ENCODE measurements at regions not wholly inside any gene's neighbourhood (a gene's known extent, or its start where the extent isn't known, plus 50 kb on each side); places are given as distances from the start of the nearest gene placed in this dataset.

DNA sequence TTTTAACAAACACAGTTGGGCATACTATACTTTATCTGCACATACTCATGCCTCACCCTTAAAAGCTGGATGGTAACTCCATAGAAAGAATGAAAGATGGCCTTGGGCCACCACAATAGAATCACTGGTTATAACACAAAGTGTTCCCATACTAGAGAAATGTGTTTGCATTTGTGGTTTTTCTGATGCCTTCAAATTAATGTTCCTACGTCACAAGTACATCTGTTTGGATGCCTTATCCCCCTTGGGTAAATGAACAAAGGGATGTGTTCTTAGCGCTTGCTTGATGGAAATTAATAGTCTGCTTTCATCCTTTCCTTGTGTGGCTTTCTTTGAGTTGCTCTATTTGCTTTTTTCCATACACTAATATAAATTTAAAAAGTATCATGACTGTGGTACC lies 291.1 kb upstream of the PDE4D start:
- TF ChIP-seq, protein P1, sequence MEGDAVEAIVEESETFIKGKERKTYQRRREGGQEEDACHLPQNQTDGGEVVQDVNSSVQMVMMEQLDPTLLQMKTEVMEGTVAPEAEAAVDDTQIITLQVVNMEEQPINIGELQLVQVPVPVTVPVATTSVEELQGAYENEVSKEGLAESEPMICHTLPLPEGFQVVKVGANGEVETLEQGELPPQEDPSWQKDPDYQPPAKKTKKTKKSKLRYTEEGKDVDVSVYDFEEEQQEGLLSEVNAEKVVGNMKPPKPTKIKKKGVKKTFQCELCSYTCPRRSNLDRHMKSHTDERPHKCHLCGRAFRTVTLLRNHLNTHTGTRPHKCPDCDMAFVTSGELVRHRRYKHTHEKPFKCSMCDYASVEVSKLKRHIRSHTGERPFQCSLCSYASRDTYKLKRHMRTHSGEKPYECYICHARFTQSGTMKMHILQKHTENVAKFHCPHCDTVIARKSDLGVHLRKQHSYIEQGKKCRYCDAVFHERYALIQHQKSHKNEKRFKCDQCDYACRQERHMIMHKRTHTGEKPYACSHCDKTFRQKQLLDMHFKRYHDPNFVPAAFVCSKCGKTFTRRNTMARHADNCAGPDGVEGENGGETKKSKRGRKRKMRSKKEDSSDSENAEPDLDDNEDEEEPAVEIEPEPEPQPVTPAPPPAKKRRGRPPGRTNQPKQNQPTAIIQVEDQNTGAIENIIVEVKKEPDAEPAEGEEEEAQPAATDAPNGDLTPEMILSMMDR (conservative IDR thresholded peaks at IDR 0.05 in 1 of 2, IDR thresholded peaks at IDR 0.05 in 1 of 2; ENCODE audit: low read depth in 1 of 2, low read length in 2 of 2), result no peak
- no peak for TF ChIP-seq EZH2 (IDR thresholded peaks at IDR 0.05; ENCODE audit: low read length, missing control alignments)
- Histone ChIP-seq H3K4me1 (ENCODE audit: control insufficient read depth, extremely low read depth, insufficient read depth, low read length) (no peaks in the 10 kb centered on the region), H3K27ac (ENCODE audit: insufficient read depth, low read length) (no peak overlapping the region), H3K9me3 (ENCODE audit: control insufficient read depth, insufficient read depth, low read depth, low read length) (no peaks in the 10 kb centered on the region), H3K9ac (ENCODE audit: insufficient read depth, low read length) (no peak overlapping the region), H3K36me3 (ENCODE audit: control insufficient read depth, insufficient read depth, low read length) (no peaks in the 10 kb centered on the region), H3K4me2 (ENCODE audit: extremely low read depth, insufficient read depth, low read length) (no peak overlapping the region), H2AFZ (ENCODE audit: low read length) (no peak overlapping the region), H3K4me3 (replicated peaks in 1 of 4; ENCODE audit: control extremely low read depth in 1 of 4, insufficient read depth in 1 of 4, low read depth in 3 of 4, low read length in 4 of 4) (no peak overlapping the region), H3K27me3 (ENCODE audit: control insufficient read depth, insufficient read depth, low read length) (no peaks in the 10 kb centered on the region), H4K20me1 (ENCODE audit: control insufficient read depth, extremely low read depth, insufficient read depth, low read length) (no peaks in the 10 kb centered on the region), H3K79me2 (ENCODE audit: control insufficient read depth, insufficient read depth, low read length) (no peaks in the 10 kb centered on the region)
- DNase-seq (ENCODE audit: low read depth in 2 of 2), result peak; percentile 5 to 63

DNA sequence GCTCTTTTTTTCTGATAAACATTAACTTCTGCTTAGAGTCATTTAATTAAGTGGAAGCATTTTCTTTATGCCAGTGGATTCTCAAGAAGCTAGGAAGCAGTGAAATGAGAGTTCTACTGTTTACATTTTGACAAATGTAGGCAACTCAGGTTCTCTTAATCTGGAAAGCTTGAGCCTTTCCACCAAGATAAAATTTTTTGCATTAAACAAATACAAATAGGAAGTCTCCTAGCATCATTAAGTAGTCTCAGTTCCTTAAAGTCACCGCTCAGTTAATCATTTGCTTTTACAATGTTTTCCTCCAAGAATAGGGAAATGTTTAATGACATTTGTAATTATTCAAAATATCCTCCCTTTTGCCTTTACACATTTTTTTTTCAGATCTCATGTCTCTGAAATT lies 290.4 kb upstream of the PDE4D start:
- H3K4me2 ChIP-seq (ENCODE audit: extremely low read depth, insufficient read depth, low read length), result no peak overlapping the region
- no peak for TF ChIP-seq EZH2 (IDR thresholded peaks at IDR 0.05; ENCODE audit: low read length, missing control alignments)
- TF ChIP-seq, protein P1 (conservative IDR thresholded peaks at IDR 0.05 in 1 of 2, IDR thresholded peaks at IDR 0.05 in 1 of 2; ENCODE audit: low read depth in 1 of 2, low read length in 2 of 2), result no peak

DNA sequence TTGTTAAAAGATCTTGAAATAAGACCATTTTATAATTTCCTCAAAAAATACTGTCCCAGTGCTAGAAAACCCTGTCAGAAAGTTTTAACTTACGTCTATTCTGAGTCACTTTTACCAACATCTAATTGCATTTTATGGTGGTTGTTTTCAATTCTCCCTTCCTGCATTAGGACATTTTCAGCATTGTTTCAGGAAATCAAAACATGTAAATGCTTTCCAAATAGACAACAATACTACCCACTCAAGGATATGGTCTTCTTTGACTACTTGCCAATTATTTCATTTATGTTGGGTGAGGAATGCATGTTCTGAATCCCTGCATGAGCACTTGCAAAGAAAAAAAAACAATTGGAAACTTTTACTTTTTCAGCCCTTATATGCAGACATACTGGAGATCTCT lies 284.6 kb upstream of the PDE4D start:
- Histone ChIP-seq H3K36me3 (ENCODE audit: control insufficient read depth, insufficient read depth, low read length) (no peaks in the 10 kb centered on the region), H3K9me3 (ENCODE audit: control insufficient read depth, insufficient read depth, low read depth, low read length) (no peaks in the 10 kb centered on the region), H4K20me1 (ENCODE audit: control insufficient read depth, extremely low read depth, insufficient read depth, low read length) (no peaks in the 10 kb centered on the region), H3K9ac (ENCODE audit: insufficient read depth, low read length) (no peak overlapping the region), H3K4me3 (replicated peaks in 1 of 4; ENCODE audit: control extremely low read depth in 1 of 4, insufficient read depth in 1 of 4, low read depth in 3 of 4, low read length in 4 of 4) (no peak overlapping the region), H3K27me3 (ENCODE audit: control insufficient read depth, insufficient read depth, low read length) (no peaks in the 10 kb centered on the region), H3K4me1 (ENCODE audit: control insufficient read depth, extremely low read depth, insufficient read depth, low read length) (no peaks in the 10 kb centered on the region), H3K27ac (ENCODE audit: insufficient read depth, low read length) (no peak overlapping the region), H3K79me2 (ENCODE audit: control insufficient read depth, insufficient read depth, low read length) (no peaks in the 10 kb centered on the region), H2AFZ (ENCODE audit: low read length) (no peak overlapping the region), H3K4me2 (ENCODE audit: extremely low read depth, insufficient read depth, low read length) (no peak overlapping the region)
- DNase-seq (ENCODE audit: low read depth in 2 of 2), result peak in 1 of 2 donors; percentile 29
- TF ChIP-seq, protein P1 (conservative IDR thresholded peaks at IDR 0.05 in 1 of 2, IDR thresholded peaks at IDR 0.05 in 1 of 2; ENCODE audit: low read depth in 1 of 2, low read length in 2 of 2), result no peak
- no peak for TF ChIP-seq EZH2 (IDR thresholded peaks at IDR 0.05; ENCODE audit: low read length, missing control alignments)

More for the DNA sequence above, 290.4 kb upstream of the PDE4D start:
- no peak overlapping the region for H3K4me3 ChIP-seq (replicated peaks in 1 of 4; ENCODE audit: control extremely low read depth in 1 of 4, insufficient read depth in 1 of 4, low read depth in 3 of 4, low read length in 4 of 4)
- no peak overlapping the region for H3K9ac ChIP-seq (ENCODE audit: insufficient read depth, low read length)
- H4K20me1 ChIP-seq (ENCODE audit: control insufficient read depth, extremely low read depth, insufficient read depth, low read length), result no peaks in the 10 kb centered on the region
- H3K27ac ChIP-seq (ENCODE audit: insufficient read depth, low read length), result no peak overlapping the region
- H3K4me1 ChIP-seq (ENCODE audit: control insufficient read depth, extremely low read depth, insufficient read depth, low read length), result no peaks in the 10 kb centered on the region
- no peak for DNase-seq (ENCODE audit: low read depth in 2 of 2)
- H2AFZ ChIP-seq (ENCODE audit: low read length), result no peak overlapping the region
- H3K9me3 ChIP-seq (ENCODE audit: control insufficient read depth, insufficient read depth, low read depth, low read length), result no peaks in the 10 kb centered on the region
- no peaks in the 10 kb centered on the region for H3K36me3 ChIP-seq (ENCODE audit: control insufficient read depth, insufficient read depth, low read length)
- H3K27me3 ChIP-seq (ENCODE audit: control insufficient read depth, insufficient read depth, low read length), result no peaks in the 10 kb centered on the region
- no peaks in the 10 kb centered on the region for H3K79me2 ChIP-seq (ENCODE audit: control insufficient read depth, insufficient read depth, low read length)
